SK-N-MC (cell line): ENCODE measurements at regions not wholly inside any gene's neighbourhood (a gene's known extent, or its start where the extent isn't known, plus 50 kb on each side); places are given as distances from the start of the nearest gene placed in this dataset.

ENCODE experiments used
- FOXP2 ChIP-seq: optimal IDR thresholded peaks from 2 replicates; pipeline ENCODE3; 2011; ENCODE audit warnings: mild to moderate bottlenecking, moderate library complexity; ENCODE audit not compliant: insufficient read depth; ENCODE audit errors: extremely low read length, control extremely low read depth
- POLR2AphosphoS5 ChIP-seq: IDR thresholded peaks from 2 replicates; pipeline ENCODE4 v1.6.1; 2012; ENCODE audit warnings: mild to moderate bottlenecking, low read depth, low read length, borderline replicate concordance

GRCh38 chr10:83817797-83818196 lies 321.5 kb upstream of the GHITM start:
- TF ChIP-seq POLR2AphosphoS5 (no peak), FOXP2 (no peak)
